ENCODE measurements at regions not wholly inside any gene's neighbourhood (a gene's known extent, or its start where the extent isn't known, plus 50 kb on each side); places are given as distances from the start of the nearest gene placed in this dataset.
A peak's percentile ranks its signal among the peaks of the same experiment; 100 is the strongest.

DNA sequence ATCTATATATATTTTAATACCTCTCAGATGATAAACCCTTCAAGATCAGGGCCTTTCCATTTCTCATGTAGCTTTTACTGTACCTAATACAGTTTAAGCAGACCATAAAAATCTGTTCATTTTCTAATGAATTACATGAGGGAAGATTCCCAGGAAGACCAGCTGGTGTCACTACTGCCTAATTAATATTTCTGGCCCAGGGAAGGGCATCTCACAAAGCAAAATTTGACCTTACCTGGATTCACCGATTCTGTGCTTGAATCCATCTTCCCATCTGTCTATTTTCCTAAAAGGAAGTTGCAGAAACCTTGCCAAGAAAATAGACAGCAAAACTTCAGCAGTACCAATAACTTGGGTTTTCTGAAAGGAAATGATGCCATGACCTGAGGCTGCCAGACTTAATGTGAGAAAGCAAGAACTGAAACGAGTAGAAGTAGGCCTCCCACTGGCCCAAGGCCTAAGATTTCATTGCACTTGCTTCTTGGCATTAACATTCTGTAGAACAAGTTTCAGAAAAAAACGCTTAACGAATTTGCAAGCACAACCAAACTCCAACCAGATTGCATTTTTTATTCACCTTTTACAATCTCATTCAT lies 83.0 kb upstream of the GLIS3 start:
- FAIRE-seq = no peak

DNA sequence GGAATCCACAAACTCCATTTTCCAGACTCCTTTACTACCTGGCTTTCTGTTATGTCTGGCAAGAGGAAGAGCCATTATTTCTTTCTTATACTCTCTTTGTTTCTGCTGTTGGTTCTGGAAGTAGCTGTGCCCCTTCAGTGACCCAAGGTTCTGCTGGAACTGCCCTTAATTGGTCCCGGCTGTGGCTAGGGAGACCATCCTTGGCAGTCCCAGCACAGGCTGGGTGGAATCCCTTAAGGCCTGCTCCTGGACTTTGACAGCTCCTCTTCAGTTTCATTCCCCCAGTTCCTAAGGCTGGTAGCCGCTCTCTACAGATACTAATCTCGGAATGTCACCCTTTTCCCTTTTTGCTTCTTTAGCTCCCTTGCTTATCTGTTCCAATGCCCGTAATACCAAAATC lies 81.9 kb upstream of the GLIS3 start:
- no peak for FAIRE-seq

DNA sequence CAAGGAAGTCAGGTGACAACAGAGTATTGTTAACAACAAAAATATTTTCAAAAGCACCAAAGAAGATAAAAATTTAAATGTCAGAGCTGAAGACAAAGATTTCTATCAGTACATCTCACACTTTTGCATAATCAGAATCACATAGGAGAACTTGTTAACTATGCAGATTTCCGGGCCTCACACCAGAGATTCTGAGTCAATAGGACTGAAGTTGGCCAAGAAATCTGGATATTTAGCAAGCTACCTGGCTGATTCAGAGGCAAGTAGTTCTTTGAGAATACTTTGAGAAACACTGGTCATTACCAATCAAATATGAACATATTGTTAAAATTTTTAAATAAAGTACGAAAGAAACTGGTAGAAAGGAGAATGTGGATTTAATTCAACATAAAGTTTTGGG lies 80.5 kb upstream of the GLIS3 start:
- FAIRE-seq = no peak

DNA sequence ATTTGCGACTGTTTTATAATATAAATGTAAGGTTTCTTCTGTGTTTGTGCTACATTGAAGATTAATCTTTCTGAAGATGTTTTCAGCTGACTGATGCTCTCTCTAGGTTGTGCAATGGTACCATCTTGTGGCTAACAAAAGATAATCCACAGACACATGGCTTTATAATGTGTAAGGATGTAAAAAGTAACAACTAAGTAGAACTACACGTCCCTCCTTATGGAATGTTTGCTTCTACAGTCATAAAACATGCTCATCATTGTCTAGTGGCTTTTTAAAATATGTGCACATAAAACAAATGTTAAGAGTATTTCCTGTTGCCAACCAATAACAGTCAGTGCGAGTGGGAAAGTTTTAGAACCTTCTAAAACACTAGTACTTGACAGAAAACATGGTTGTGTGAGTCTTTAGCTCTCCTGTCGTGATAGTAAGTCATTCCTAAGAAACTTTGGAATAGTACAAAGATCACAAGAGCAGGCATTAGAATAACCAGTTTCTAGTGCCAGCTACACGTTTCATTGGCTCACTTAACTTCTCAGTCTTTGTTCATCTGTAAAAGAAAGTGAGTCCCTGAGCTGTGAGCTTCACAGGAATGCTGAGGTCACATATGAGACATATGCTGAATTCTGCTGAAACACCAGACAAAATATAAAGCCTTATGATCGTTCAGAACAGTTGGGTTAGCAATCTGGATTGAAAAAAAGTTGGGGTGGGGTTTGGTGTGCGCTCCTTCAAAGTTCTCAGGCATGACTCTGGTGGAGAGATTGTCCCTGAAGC lies 75.7 kb upstream of the GLIS3 start:
- peak; percentile 77 for FAIRE-seq

DNA sequence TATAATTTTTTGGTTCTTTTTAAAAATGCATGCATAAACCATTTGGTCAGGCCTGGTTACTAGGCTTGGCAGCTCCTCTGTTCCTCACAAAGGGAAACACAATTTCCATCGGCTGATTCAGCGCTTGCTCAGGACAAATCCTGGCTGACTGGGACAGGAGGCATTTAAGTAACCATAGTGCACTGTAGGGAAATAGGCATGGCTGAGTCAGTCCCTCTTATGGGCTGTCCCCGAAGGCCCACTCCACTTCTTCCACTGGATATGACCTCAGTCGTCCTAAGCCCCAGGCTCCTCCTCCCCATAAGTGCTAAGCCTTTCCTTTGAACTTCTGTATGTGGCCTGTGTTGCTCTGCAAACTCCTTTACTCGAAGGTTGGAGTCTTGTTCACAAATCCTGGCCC lies 71.2 kb upstream of the GLIS3 start:
- FAIRE-seq = no peak

DNA sequence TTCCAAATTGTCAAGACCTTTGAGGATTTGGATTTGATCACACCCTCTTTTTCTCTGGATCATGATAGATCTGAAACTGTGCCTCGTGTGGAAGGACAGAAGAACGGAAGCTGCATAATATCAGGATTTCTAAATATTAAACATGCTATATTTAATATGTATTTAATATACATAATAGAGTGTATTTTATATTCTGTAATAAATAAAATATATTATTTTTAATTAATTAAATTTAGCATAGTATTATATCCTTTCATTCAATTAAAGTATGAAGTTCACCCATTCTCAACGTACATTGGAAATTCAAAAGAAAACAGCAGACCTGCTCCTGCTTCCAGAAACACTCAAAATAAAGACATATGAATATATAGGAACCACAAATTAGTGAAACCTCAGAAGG lies 70.6 kb upstream of the GLIS3 start:
- FAIRE-seq = no peak

DNA sequence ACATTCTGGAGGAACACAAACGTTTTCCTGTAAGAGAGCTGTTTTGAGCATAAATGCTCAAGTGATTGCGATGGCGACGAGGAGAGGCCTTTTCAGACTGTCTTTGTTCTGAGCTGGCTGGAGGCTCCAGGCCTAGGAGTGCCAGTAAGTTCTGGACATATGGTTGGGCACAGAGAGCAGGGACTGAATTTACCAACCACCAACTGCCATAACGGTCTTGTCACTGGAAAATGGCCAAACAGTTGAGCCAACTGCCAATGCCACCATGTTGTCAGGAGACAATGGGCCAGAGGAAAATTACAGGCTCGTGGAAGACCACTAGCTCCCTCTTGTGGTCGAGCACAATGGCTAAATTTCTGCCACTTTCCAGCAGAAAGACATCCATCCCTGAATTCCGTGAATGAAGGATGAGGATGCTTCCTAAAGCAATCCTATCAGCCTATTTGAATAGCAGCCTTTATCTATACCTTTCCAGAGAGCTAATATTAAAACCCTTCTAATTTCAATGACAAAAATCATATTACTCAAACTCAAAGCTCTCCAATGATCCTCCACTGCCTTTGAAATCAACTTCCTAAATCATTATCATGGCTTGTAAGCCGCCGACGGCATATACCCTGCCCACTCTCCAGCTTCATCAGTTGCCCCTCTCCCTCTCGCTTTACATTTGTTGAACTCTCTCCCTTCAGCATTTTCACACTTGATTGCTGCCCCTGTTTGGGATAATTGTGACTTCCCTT lies 66.9 kb upstream of the GLIS3 start:
- no peak for FAIRE-seq

DNA sequence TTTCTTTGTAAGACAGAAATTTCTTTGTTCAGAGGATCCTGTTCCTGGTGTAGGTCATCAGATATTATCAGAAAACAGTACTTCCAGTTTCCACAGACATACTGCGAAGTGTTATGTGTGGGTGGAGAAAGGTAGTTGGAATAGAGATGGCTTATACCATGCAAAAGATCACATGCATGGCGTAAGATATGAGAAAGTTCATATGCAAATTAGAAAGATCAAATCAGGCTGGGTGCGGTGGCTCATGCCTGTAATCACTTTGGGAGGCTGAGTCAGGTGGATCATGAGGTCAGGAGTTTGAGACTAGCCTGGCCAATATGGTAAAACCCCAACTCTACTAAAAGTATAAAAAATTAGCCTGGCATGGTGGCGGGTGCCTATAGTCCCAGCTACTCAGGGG lies 65.2 kb upstream of the GLIS3 start:
- no peak for FAIRE-seq

DNA sequence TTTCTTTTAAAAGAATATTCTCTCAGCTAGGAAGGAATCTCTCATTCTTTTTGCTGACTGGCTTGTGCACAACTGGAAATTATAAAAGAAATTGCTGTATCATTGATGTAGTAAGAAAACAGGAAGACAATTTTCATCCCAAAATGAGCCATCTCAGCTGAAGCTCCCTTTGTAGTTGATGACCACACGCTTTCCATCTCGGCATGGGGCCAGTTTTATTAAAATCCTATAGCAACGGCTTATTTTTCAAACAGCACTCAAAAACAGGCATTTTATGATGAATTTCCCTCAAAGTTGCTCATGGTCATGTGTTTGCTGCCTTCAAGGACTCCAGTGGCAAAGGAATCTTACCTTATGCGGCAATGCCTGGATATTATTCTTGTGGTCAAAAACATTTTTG lies 62.4 kb upstream of the GLIS3 start:
- FAIRE-seq = no peak

DNA sequence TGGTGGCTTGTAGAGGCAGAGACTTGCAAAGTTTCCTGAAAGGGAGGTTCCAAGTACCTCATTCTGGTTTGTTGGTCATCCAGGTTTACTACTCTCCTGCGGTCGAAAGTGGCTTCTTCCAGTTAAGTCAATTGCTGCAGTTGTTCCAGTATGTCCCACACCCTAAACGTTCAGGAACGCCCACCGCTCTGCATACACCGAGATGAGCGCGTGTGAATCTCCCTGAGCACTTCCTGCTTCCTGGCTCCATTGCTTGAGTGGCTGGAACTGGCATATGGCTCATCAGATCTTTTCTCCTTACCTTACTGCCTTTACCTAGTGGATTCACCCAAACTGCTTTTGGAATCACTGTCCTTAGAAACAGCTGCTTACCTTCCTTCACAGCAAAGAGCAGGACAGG lies 59.1 kb upstream of the GLIS3 start:
- FAIRE-seq = no peak

DNA sequence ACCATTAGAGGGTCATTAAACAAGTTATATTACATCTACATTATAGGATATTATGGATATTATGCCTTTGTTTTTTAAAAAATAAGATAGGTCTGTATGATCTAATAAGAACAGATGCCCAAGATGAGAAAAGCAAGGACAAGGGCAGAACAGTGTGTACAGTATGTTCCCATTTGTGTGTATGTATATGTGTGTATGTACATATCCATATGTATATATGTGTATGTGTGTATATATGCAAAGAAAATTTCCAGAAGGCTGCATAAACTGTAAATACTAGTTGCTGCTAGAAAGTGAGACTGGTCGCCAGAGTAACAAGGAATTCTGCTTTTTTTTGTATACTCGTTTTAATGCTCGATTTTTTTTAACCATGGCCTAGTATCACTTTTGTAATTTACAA lies 58.1 kb upstream of the GLIS3 start:
- no peak for FAIRE-seq

DNA sequence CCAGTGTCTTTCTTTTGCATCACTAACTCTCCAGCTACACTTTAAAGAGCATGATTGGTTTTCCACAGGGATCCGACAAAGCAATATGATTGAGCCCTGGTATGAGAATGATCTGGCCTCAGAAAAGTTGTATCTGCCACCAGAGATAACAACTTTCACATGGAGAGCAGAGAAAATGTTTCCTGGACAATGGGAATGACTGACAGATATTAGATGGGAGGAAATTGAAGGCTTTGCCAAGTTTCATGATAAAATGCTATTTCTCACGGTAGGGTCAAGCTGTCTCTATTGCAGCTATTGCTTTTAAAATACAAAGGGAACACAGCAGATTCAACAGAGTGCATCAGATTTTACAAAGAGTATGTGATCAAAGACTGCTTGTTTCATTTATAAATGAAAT lies 56.4 kb upstream of the GLIS3 start:
- no peak for FAIRE-seq

DNA sequence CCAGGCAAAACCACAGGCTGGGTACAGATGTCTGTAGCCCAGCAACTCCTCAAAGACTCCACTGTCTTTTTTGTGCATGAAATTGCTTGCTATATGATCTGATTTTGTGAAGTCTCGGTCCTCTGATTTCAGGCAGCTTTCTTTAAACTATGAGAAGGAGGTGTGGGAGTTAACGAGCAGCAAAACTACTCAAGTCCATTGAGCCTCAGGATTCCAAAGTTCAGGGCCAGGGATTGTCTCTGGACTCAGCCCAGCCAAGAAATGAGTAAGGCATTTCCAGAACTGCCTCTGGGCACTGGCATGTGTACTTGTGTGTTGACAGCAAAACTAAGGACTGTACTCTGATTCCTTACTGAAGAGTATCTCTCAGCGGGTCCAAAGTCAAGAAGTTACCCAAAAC lies 53.4 kb upstream of the GLIS3 start:
- no peak for FAIRE-seq

DNA sequence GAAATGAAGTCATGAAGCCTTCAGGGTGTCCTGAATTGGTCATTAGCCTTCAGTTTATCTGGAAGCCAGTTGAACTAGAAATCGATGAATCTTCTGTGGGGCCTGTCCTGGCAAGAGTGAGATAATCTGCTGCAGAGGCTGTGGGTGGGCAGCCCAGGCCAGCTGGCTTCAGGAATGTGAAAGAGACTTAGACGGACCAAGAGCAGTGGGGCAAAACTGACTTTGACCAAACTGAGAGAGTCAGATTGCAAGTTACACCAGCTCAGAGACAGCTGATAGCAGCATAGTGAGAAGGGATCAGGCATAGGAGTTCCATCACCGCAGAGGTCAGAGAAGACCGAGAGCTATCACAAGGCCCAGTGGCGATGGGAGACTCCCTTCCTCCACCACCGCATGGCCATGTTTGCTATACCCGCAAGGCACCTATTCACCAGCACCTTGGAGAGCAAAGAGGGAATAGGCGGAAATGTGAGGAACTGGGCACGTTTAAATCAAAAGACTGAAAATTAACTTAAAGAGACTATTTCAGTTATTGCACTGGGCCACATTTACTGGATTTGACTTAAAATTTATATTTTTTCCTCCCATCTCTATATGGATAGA lies 50.0 kb upstream of the GLIS3 start:
- no peak for FAIRE-seq
